ENCODE measurements at regions not wholly inside any gene's neighbourhood (a gene's known extent, or its start where the extent isn't known, plus 50 kb on each side); places are given as distances from the start of the nearest gene placed in this dataset.

DNA sequence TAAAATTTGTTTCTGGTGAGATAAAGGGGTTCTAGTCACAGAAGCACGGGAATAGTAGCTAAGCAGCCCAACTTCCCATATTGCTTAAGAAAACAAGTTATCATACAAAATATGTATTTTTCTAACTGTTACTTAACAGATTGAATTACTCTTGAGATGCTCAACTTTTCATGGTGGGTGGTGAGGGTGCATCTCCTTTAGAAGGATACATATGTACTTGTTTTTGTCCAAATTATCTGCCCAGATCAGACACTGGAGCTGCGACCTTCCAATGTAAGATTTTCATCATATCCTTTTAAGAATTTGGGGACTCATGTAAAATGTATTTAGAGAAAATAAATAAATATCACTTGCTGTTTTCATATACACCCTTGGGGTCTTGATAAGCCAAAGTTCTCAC lies 252.2 kb upstream of the SOX2 start:
- no peak for DNase-seq (ENCODE audit: extremely low read depth in 1 of 11, low read depth in 9 of 11, low spot score in 4 of 11)

- no peak for DNase-seq (ENCODE audit: extremely low read depth in 1 of 11, low read depth in 9 of 11, low spot score in 4 of 11)
Observed at GRCh38 chr3:181458857-181459256, 252.9 kb upstream of the SOX2 start.

DNA sequence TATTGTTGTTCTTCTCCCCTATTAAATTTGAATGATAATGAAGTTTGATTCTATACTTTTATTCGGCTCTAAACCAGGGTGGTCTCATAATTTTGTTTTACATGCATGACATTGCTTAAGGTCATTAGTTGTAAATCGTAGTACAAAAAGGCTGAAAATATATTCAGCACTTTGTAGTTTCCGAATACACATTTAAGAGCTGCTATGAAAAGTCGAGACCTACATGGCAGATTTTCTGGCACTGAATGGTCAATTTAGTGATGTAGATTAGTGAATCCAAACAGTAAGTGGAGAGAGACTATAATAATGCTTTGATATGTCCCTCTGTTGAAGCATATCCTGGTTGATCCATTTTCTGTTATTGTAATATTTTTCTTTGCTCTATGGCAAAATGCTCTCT lies 254.0 kb upstream of the SOX2 start:
- no peak for DNase-seq (ENCODE audit: extremely low read depth in 1 of 11, low read depth in 9 of 11, low spot score in 4 of 11)

DNA sequence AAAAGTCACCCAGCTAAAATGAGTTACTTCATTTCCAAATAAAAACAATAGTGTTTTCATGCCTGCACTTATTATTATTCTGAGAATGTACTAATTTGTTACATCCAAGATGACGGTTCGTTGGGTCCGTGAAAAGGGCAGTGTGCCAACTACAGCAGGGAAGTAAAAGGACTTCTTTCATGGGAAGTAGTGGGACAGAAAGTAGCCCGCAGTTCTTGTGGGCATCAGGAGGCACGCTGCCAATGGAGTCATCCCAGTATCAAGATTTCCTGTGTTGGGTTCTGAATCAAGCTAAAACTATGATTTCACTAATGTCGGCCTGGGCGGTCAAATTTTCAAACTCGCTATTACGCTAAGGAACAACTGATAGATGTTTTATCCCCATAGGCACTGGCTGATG lies 254.5 kb upstream of the SOX2 start:
- DNase-seq (ENCODE audit: extremely low read depth in 1 of 11, low read depth in 9 of 11, low spot score in 4 of 11): no peak

GRCh38 chr3:181455276-181455675 lies 256.4 kb upstream of the SOX2 start:
- DNase-seq (ENCODE audit: extremely low read depth in 1 of 11, low read depth in 9 of 11, low spot score in 4 of 11): no peak

- no peak for DNase-seq (ENCODE audit: extremely low read depth in 1 of 11, low read depth in 9 of 11, low spot score in 4 of 11)
Observed at GRCh38 chr3:181454451-181455027, 257.2 kb upstream of the SOX2 start.

- no peak for DNase-seq (ENCODE audit: extremely low read depth in 1 of 11, low read depth in 9 of 11, low spot score in 4 of 11)
Observed at GRCh38 chr3:181446741-181447140, 265.0 kb upstream of the SOX2 start.

- no peak for DNase-seq (ENCODE audit: extremely low read depth in 1 of 11, low read depth in 9 of 11, low spot score in 4 of 11)
Observed at GRCh38 chr3:181442066-181442465, 269.7 kb upstream of the SOX2 start.

GRCh38 chr3:181432992-181433391 lies 278.7 kb upstream of the SOX2 start:
- DNase-seq (ENCODE audit: extremely low read depth in 1 of 11, low read depth in 9 of 11, low spot score in 4 of 11): no peak

DNA sequence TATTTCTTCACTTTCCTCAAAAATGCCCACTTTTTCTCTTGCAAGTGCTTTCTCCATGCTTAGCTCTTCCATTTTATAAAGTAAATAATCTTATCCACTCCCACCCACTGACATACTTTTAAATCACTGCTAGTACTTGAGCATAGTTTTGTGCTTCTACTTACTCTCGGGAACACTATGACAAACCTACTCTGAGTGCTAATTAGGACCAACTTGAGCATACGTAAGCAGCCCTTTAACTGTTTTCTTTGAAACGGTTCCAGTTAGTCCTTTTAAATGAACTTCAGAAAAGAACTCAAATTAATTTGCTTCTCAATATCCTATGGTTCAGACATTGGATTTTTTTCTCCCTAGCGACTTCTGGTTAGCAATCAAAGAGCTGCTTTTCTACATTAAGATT lies 280.0 kb upstream of the SOX2 start:
- no peak for DNase-seq (ENCODE audit: extremely low read depth in 1 of 11, low read depth in 9 of 11, low spot score in 4 of 11)

- DNase-seq (ENCODE audit: extremely low read depth in 1 of 11, low read depth in 9 of 11, low spot score in 4 of 11): no peak
Observed at GRCh38 chr3:181425074-181425473, 286.7 kb upstream of the SOX2 start.

DNA sequence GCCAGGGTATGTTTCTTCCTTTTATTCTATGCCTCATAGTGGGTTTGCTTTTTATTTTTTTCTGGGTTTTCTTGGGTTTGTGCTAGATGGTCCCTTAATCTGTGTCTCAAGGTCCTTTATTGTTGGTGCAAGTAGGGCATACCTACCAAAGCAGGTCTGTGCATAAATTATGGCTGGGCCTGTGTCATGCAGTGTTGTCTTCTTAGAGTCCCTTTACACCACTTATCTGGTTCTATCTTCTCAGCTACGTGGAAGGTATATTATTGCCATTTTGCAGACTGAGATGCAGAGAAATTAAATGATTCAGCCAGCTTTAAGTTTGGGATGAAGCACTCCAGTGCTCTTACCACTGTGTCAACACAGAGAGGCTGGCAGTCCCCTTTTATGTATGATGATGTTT lies 293.5 kb upstream of the SOX2 start:
- no peak for DNase-seq (ENCODE audit: extremely low read depth in 1 of 11, low read depth in 9 of 11, low spot score in 4 of 11)

GRCh38 chr3:181417748-181418147 lies 294.0 kb upstream of the SOX2 start:
- no peak for DNase-seq (ENCODE audit: extremely low read depth in 1 of 11, low read depth in 9 of 11, low spot score in 4 of 11)

- DNase-seq (ENCODE audit: extremely low read depth in 1 of 11, low read depth in 9 of 11, low spot score in 4 of 11): no peak
Observed at GRCh38 chr3:181410870-181411269, 300.9 kb upstream of the SOX2 start.

- no peak for DNase-seq (ENCODE audit: extremely low read depth in 1 of 11, low read depth in 9 of 11, low spot score in 4 of 11)
Observed at GRCh38 chr3:181403876-181404660, 307.7 kb upstream of the SOX2 start.

- no peak for DNase-seq (ENCODE audit: extremely low read depth in 1 of 11, low read depth in 9 of 11, low spot score in 4 of 11)
Observed at GRCh38 chr3:181402347-181402746, 309.4 kb upstream of the SOX2 start.

GRCh38 chr3:181384970-181385369 lies 326.8 kb upstream of the SOX2 start:
- DNase-seq (ENCODE audit: extremely low read depth in 1 of 11, low read depth in 9 of 11, low spot score in 4 of 11): no peak

DNA sequence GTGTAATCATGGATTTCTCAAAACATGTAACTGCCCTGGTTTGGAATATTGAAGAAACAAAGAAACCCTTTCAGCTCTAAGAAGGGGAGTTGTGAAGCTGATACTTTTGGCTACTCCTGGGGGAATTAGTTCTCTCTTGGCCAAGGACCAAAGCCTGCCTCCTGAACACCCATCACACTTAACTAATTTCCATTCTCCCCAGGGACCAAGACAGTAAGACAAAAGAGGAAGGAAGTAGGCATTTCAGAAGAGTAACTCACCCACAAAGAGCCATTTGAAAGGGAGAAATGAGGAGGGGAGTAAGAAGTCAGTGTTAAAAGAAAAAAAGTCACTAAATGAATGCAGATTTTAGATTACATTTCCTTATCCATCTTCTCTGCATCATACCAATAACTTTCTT lies 328.0 kb upstream of the SOX2 start:
- no peak for DNase-seq (ENCODE audit: extremely low read depth in 1 of 11, low read depth in 9 of 11, low spot score in 4 of 11)

GRCh38 chr3:181383201-181383600 lies 328.5 kb upstream of the SOX2 start:
- no peak for DNase-seq (ENCODE audit: extremely low read depth in 1 of 11, low read depth in 9 of 11, low spot score in 4 of 11)

- DNase-seq (ENCODE audit: extremely low read depth in 1 of 11, low read depth in 9 of 11, low spot score in 4 of 11): no peak
Observed at GRCh38 chr3:181382656-181383055, 329.1 kb upstream of the SOX2 start.

DNA sequence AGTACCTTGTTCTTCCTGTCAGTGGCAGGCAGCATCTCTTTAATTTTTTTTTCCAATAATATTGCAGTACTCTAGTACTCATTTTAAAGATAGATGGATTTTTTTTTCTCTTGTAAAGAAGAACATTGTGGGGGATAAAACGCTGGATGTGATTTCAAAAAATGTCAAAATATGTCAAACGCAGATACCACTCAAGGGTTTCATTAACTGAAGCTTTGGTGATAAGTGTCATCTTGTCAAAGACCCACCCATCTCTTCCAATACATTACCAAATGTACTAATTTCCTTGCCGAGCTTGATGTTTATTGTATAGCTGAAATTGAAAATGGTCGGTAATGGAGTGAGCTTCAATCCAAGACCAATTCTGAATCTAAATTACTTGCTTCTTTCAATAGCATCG lies 332.4 kb upstream of the SOX2 start:
- DNase-seq (ENCODE audit: extremely low read depth in 1 of 11, low read depth in 9 of 11, low spot score in 4 of 11): no peak

All from renal cortex interstitium (tissue), 11 donors.